ENCODE measurements at regions not wholly inside any gene's neighbourhood (a gene's known extent, or its start where the extent isn't known, plus 50 kb on each side); places are given as distances from the start of the nearest gene placed in this dataset.

DNA sequence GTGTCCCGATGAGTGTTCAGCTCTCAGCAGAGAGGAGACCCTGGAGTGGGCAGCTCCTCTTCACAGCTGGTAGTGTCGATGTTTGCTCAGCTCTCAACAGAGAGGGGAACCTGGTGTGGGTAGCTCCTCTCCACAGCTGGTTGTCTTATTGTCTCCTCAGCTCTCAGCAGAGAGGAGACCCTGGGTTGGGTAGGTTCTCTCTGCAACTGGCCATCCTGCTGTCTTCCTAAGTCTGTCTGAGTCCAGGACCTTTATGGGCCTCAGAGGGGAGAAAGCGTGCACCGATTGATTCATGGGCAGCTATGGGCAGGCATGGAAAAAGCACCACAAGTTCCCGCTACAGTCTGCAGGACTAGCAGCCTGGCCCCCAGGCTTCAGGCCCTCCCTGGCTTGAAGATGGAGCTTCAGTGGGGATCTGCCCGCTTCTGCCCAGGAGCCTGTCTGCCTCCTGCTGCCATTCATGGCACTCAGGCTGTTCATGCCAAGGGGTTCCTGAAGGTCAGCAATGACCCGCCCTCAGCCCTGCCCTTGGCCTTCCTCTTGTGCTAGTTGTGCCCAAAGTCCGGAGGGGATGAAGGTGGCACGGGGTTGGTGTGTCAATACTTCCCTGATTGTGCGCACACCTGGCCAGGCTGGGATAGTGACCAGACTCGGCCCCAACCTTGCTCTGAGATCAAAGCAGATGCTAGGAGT, 224.2 kb downstream of the KCNC2 start:
- DNase-seq (ENCODE audit: low read depth in 2 of 2): no peak

GRCh38 chr12:74985986-74986319, 223.7 kb downstream of the KCNC2 start:
- DNase-seq (ENCODE audit: low read depth in 2 of 2): no peak

DNA sequence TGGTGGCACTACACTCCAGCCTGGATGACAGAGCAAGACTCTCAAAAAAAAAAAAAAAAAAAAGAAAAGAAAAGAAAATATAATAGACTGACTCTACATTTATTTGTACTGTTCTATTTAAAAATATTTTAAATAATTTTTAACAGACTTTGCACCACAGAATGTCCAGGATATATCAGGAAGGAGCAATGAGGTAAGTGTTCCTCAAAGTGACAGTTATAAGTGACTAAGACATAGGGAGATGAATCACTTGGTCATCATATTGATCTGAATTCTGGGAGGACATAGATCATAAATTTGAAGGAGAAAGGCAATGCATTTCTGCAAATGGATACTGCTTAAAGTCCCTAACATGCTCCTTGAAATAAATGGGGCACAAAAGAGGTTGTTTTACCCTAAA, 221.5 kb downstream of the KCNC2 start:
- DNase-seq (ENCODE audit: low read depth in 2 of 2): no peak
